ENCODE measurements at regions not wholly inside any gene's neighbourhood (a gene's known extent, or its start where the extent isn't known, plus 50 kb on each side); places are given as distances from the start of the nearest gene placed in this dataset.

DNA sequence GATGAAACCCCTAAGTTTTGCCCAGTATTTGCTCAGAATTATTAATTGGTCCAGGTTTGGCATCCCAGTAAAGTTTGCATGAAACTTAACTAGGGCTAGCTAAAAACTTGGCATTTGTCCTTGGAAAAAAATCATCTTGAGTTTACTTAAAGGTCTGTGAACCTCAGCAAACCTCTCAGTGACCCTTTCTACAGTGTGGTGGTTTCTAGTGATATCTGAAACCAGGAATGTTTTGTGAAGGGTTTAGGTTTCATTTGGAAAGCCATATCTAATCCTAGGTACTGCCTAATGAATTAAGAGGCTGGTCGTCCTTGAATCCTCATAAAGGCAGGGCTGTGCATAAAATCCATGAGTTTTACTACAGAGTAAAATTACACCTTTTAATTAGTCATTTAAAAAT, 218.5 kb upstream of the ANKRD50 start:
- Histone ChIP-seq H3K4me2 (ENCODE audit: insufficient read depth in 1 of 2, low read depth in 2 of 2, low read length in 2 of 2) (no peak overlapping the region), H2BK5ac (ENCODE audit: low read depth, low read length) (no peak overlapping the region), H3K79me2 (ENCODE audit: control insufficient read depth in 1 of 2, insufficient read depth in 2 of 2, low read length in 2 of 2) (no peaks in the 10 kb centered on the region), H2AFZ (ENCODE audit: low read length) (no peak overlapping the region), H4K5ac (ENCODE audit: insufficient read length, low read depth, low read length) (no peak overlapping the region), H3K4me1 (replicated peaks in 1 of 4; ENCODE audit: control insufficient read depth in 3 of 4, insufficient read depth in 4 of 4, low read length in 3 of 4) (0 out of 7 replicates have a peak, but pooled peaks cover 0 to 3% (median 0%) of the 10 kb centered on the region in 4 experiments), H3K18ac (ENCODE audit: extremely low read depth, low read length) (no peak overlapping the region), H3K9me3 (ENCODE audit: insufficient read depth in 2 of 2, low read depth in 1 of 2, low read length in 1 of 2) (no peaks in the 10 kb centered on the region), H2BK15ac (ENCODE audit: low read length) (no peak overlapping the region), H2BK12ac (ENCODE audit: low read depth, low read length) (no peak overlapping the region), H3K23ac (ENCODE audit: insufficient read length) (no peak overlapping the region), H2AK5ac (ENCODE audit: low read depth, low read length) (no peak overlapping the region), H3K9ac (replicated peaks in 1 of 4; ENCODE audit: extremely low read depth in 1 of 4, low read depth in 3 of 4, low read length in 3 of 4) (no peak overlapping the region), H3K36me3 (ENCODE audit: control insufficient read depth in 2 of 4, insufficient read depth in 4 of 4, low read length in 3 of 4) (no peaks in the 10 kb centered on the region), H4K91ac (replicated peaks; ENCODE audit: insufficient read length, low read length) (no peak overlapping the region), H4K8ac (ENCODE audit: extremely low read depth, insufficient read depth, low read length) (no peak overlapping the region), H3K23me2 (ENCODE audit: low read depth, low read length) (no peaks in the 10 kb centered on the region), H3K56ac (replicated peaks; ENCODE audit: insufficient read length, low read depth, low read length) (no peak overlapping the region), H3K14ac (ENCODE audit: insufficient read length) (no peak overlapping the region), H3K79me1 (ENCODE audit: low read depth, low read length) (no peaks in the 10 kb centered on the region), H3K4me3 (ENCODE audit: extremely low read depth in 1 of 4, insufficient read depth in 2 of 4, low read depth in 3 of 4, low read length in 4 of 4) (no peak overlapping the region), H3K27ac (ENCODE audit: low read depth, low read length) (no peak overlapping the region), H2BK20ac (ENCODE audit: low read length) (no peak overlapping the region), H3K27me3 (replicated peaks in 1 of 4; ENCODE audit: control insufficient read depth in 3 of 4, extremely low read depth in 1 of 4, insufficient read depth in 3 of 4, low read length in 3 of 4) (peaks cover 0 to 1% (median 0%) of the 10 kb centered on the region in 4 experiments; a peak in 1 of 7 replicates), H3K4ac (replicated peaks; ENCODE audit: insufficient read length, low read depth, low read length) (no peak overlapping the region), H2BK120ac (replicated peaks; ENCODE audit: low read depth, low read length) (no peak overlapping the region), H4K20me1 (replicated peaks in 1 of 2; ENCODE audit: control insufficient read depth in 1 of 2, insufficient read depth in 2 of 2, low read length in 2 of 2) (no peaks in the 10 kb centered on the region)
- 77% methylated on average over 1 of the region's 1 CpG; no CpG with 5 or more reads in 1 of the 2 experiments for WGBS, 2 experiments (ENCODE audit: extremely low coverage in 1 of 2, insufficient coverage in 1 of 2, insufficient read length in 1 of 2, insufficient replicate concordance in 2 of 2, low coverage in 1 of 2, low lambda C conversion rate in 2 of 2, missing lambda C conversion rate in 1 of 2)
- POLR2A ChIA-PET (ENCODE audit: partially characterized antibody), result no interaction called here
- CTCF ChIA-PET (ENCODE audit: partially characterized antibody), result interaction anchor here (1.1 kb wide), 1 partner anchor 352 kb away, joined by 3 read pairs; no protein-coding TSS in a partner anchor
- no peak for DNase-seq (ENCODE audit: low read depth in 1 of 2, low spot score in 2 of 2)
- FAIRE-seq, result no peak
- TF ChIP-seq, protein P1, sequence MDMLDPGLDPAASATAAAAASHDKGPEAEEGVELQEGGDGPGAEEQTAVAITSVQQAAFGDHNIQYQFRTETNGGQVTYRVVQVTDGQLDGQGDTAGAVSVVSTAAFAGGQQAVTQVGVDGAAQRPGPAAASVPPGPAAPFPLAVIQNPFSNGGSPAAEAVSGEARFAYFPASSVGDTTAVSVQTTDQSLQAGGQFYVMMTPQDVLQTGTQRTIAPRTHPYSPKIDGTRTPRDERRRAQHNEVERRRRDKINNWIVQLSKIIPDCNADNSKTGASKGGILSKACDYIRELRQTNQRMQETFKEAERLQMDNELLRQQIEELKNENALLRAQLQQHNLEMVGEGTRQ (IDR thresholded peaks at IDR 0.05; ENCODE audit: low read length), result no peak
- TF ChIP-seq, protein P2, sequence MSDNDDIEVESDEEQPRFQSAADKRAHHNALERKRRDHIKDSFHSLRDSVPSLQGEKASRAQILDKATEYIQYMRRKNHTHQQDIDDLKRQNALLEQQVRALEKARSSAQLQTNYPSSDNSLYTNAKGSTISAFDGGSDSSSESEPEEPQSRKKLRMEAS (IDR thresholded peaks at IDR 0.05), result no peak
- no peak for TF ChIP-seq CBX5 (IDR thresholded peaks at IDR 0.05; ENCODE audit: low read depth, low read length)
- no peak for TF ChIP-seq SP2 (IDR thresholded peaks at IDR 0.05; ENCODE audit: low read length)
- TF ChIP-seq SIX5 (IDR thresholded peaks at IDR 0.05; ENCODE audit: low read depth, low read length), result no peak
- TF ChIP-seq, protein P3, sequence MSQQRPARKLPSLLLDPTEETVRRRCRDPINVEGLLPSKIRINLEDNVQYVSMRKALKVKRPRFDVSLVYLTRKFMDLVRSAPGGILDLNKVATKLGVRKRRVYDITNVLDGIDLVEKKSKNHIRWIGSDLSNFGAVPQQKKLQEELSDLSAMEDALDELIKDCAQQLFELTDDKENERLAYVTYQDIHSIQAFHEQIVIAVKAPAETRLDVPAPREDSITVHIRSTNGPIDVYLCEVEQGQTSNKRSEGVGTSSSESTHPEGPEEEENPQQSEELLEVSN (IDR thresholded peaks at IDR 0.05), result no peak
- TF ChIP-seq CBX8 (IDR thresholded peaks at IDR 0.05; ENCODE audit: borderline replicate concordance, low read depth, low read length), result no peak
- TF ChIP-seq, protein P4, sequence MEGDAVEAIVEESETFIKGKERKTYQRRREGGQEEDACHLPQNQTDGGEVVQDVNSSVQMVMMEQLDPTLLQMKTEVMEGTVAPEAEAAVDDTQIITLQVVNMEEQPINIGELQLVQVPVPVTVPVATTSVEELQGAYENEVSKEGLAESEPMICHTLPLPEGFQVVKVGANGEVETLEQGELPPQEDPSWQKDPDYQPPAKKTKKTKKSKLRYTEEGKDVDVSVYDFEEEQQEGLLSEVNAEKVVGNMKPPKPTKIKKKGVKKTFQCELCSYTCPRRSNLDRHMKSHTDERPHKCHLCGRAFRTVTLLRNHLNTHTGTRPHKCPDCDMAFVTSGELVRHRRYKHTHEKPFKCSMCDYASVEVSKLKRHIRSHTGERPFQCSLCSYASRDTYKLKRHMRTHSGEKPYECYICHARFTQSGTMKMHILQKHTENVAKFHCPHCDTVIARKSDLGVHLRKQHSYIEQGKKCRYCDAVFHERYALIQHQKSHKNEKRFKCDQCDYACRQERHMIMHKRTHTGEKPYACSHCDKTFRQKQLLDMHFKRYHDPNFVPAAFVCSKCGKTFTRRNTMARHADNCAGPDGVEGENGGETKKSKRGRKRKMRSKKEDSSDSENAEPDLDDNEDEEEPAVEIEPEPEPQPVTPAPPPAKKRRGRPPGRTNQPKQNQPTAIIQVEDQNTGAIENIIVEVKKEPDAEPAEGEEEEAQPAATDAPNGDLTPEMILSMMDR (IDR thresholded peaks at IDR 0.05; ENCODE audit: control extremely low read depth in 1 of 3, insufficient read depth in 1 of 3, low read depth in 1 of 3, low read length in 3 of 3), result no peak
- no peak for TF ChIP-seq RNF2 (IDR thresholded peaks at IDR 0.05; ENCODE audit: borderline replicate concordance, low read depth, low read length, missing control alignments, poor library complexity, severe bottlenecking)

Data from H1 (cell line).